ENCODE measurements at regions not wholly inside any gene's neighbourhood (a gene's known extent, or its start where the extent isn't known, plus 50 kb on each side); places are given as distances from the start of the nearest gene placed in this dataset.

- intact Hi-C loops (cut with DNase I), result no loop called here
- Histone ChIP-seq H3K27me3 (no peaks in the 10 kb centered on the region), H3K4me1 (peaks cover 50% of the 10 kb centered on the region), H3K9me3 (no peaks in the 10 kb centered on the region), H3K36me3 (replicated peaks in 1 of 2; ENCODE audit: insufficient read depth in 1 of 2, low read depth in 2 of 2) (no peaks in the 10 kb centered on the region), H3K4me3 (no peak overlapping the region), H3K27ac (peak overlapping the region; percentile 46 to 79 (median 62))
- 34 to 39% methylated on average over 4 of the region's 4 CpGs for WGBS, 2 donors
- ATAC-seq (peak; percentile 39), DNase-seq (peak in 3 of 4 donors; percentile 33 to 42 (median 42))
- TF ChIP-seq POLR2A (IDR thresholded peaks at IDR 0.05), result no peak
- TF ChIP-seq CTCF (IDR thresholded peaks at IDR 0.05), result no peak
These were observed 56.7 kb upstream of the PNRC1 start for GRCh38 chr6:89023591-89024441.

GRCh38 chr6:89022798-89023197 lies 57.8 kb upstream of the PNRC1 start:
- TF ChIP-seq POLR2A (IDR thresholded peaks at IDR 0.05), result no peak
- TF ChIP-seq CTCF (IDR thresholded peaks at IDR 0.05), result no peak
- peaks cover 50% of the 10 kb centered on the region for H3K4me1 ChIP-seq
- intact Hi-C loops (cut with DNase I), result no loop called here
- H3K9me3 ChIP-seq, result no peaks in the 10 kb centered on the region
- DNase-seq (peak in 1 of 4 donors; percentile 43), ATAC-seq (peak; percentile 85)
- no peak overlapping the region for H3K4me3 ChIP-seq
- H3K36me3 ChIP-seq (replicated peaks in 1 of 2; ENCODE audit: insufficient read depth in 1 of 2, low read depth in 2 of 2), result no peaks in the 10 kb centered on the region
- H3K27me3 ChIP-seq, result no peaks in the 10 kb centered on the region
- peak overlapping the region; percentile 51 to 79 (median 68) for H3K27ac ChIP-seq

- intact Hi-C loops (cut with DNase I), result no loop called here
- ATAC-seq (no peak), DNase-seq (no peak)
- TF ChIP-seq POLR2A (IDR thresholded peaks at IDR 0.05) (no peak), CTCF (IDR thresholded peaks at IDR 0.05) (no peak)
- Histone ChIP-seq H3K9me3 (no peaks in the 10 kb centered on the region), H3K27ac (peak overlapping the region; percentile 25 to 79 (median 62)), H3K36me3 (replicated peaks in 1 of 2; ENCODE audit: insufficient read depth in 1 of 2, low read depth in 2 of 2) (no peaks in the 10 kb centered on the region), H3K4me3 (no peak overlapping the region), H3K4me1 (peaks cover 50% of the 10 kb centered on the region), H3K27me3 (no peaks in the 10 kb centered on the region)
- WGBS, 2 donors, result 64 to 66% methylated on average over 4 of the region's 4 CpGs
These were observed 58.2 kb upstream of the RNGTT start for GRCh38 chr6:89021629-89022028.

GRCh38 chr6:89015971-89016370 lies 52.6 kb upstream of the RNGTT start:
- Histone ChIP-seq H3K27ac (no peak overlapping the region), H3K4me1 (no peaks in the 10 kb centered on the region), H3K4me3 (no peak overlapping the region), H3K36me3 (replicated peaks in 1 of 2; ENCODE audit: insufficient read depth in 1 of 2, low read depth in 2 of 2) (no peaks in the 10 kb centered on the region), H3K9me3 (no peaks in the 10 kb centered on the region), H3K27me3 (no peaks in the 10 kb centered on the region)
- TF ChIP-seq CTCF (IDR thresholded peaks at IDR 0.05) (no peak), POLR2A (IDR thresholded peaks at IDR 0.05) (no peak)
- ATAC-seq, result no peak
- intact Hi-C loops (cut with DNase I), result no loop called here
- no peak for DNase-seq
- 79% methylated on average over 2 of the region's 2 CpGs for WGBS, 2 donors

DNA sequence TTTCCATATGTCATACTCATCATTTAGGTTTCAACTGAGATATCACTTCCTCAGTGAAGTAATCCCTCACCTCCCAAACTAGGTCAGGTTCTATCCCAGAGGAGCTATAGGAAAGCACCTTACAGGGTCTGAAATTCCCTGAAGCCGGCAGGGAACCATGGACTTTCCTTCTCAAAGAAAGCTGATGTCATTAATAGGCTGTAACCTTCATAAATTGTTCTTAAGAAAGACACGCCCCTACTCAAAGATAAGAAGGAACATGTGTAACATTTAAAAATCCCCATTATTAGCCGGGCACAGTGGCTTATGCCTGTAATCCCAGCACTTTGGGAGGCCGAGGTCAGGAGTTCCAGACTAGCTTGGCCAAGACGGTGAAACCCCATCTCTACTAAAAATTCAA lies 50.0 kb upstream of the RNGTT start:
- WGBS, 2 donors, result 65% methylated on average over 5 of the region's 5 CpGs
- H3K4me1 ChIP-seq, result no peaks in the 10 kb centered on the region
- H3K27ac ChIP-seq, result no peak overlapping the region
- intact Hi-C loops (cut with DNase I), result no loop called here
- TF ChIP-seq CTCF (IDR thresholded peaks at IDR 0.05), result no peak
- TF ChIP-seq POLR2A (IDR thresholded peaks at IDR 0.05), result no peak
- no peak overlapping the region for H3K4me3 ChIP-seq
- DNase-seq (no peak), ATAC-seq (no peak)
- no peaks in the 10 kb centered on the region for H3K27me3 ChIP-seq
- H3K36me3 ChIP-seq (replicated peaks in 1 of 2; ENCODE audit: insufficient read depth in 1 of 2, low read depth in 2 of 2), result no peaks in the 10 kb centered on the region
- no peaks in the 10 kb centered on the region for H3K9me3 ChIP-seq
